B cell (primary cell): ENCODE measurements at regions not wholly inside any gene's neighbourhood (a gene's known extent, or its start where the extent isn't known, plus 50 kb on each side); places are given as distances from the start of the nearest gene placed in this dataset.

Experiments
- CTCF ChIP-seq: fragments of 200-600 bp; IDR thresholded peaks from one replicate; pipeline ENCODE4 v1.8.0; 2022; ENCODE audit warnings: antibody characterized with exemption, mild to moderate bottlenecking
- EZH2 ChIP-seq: IDR thresholded peaks from 2 replicates; pipeline ENCODE4 v1.6.1; 2012; ENCODE audit warnings: borderline replicate concordance, low read depth, mild to moderate bottlenecking, moderate library complexity, low read length; ENCODE audit not compliant: insufficient read depth, poor library complexity, severe bottlenecking

DNA sequence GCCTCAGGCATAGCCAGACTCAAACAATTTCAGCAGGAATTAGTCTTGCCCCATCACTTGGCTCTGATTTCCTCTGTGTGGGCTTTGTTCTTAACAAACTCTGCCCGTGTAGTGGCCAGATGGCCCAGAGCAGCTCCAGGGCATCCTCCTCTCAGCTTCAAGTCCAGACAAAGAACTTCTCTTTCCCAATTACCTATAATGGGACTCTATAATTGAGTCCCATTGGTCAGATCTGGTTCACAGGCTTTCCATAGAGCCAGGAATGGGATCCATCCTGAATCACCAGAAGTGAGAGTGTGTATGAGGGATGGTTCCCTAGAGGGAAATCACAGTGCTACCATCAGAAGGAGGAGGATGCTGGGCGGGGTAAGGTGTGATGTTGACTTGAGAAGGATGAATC lies 515.8 kb downstream of the KIF4B start:
- TF ChIP-seq CTCF (no peak), EZH2 (no peak)
